ENCODE measurements at regions not wholly inside any gene's neighbourhood (a gene's known extent, or its start where the extent isn't known, plus 50 kb on each side); places are given as distances from the start of the nearest gene placed in this dataset.
"Not testable (repeated sequence)": the region's sequence is repeated elsewhere in the genome, so short reads cannot be mapped to it uniquely, and the experiment has no call there.

GRCh38 chr5:178052062-178052461, 56.0 kb upstream of the PROP1 start:
- not testable (repeated sequence) for TF ChIP-seq CTCF (IDR thresholded peaks at IDR 0.05; ENCODE audit: low read depth, low read length, poor library complexity, severe bottlenecking); EZH2phosphoT487 (IDR thresholded peaks at IDR 0.05; ENCODE audit: borderline replicate concordance, low read length)

Data from DOHH2 (cell line).